WTC11 (cell line): ENCODE measurements at regions not wholly inside any gene's neighbourhood (a gene's known extent, or its start where the extent isn't known, plus 50 kb on each side); places are given as distances from the start of the nearest gene placed in this dataset.

Source experiments
- ATAC-seq: fragments of 200-7000 bp; cut with Tn5 transposase; 2 replicates; pipeline ENCODE4 v1.10.0; 2021; ENCODE audit warnings: mild to moderate bottlenecking, moderate library complexity
- CTCF ChIA-PET: fragments of 300-600 bp; sonication (Branson Sonifier 250); formaldehyde crosslinking; loops from one replicate; lab custom pipeline; 2021; ENCODE audit warnings: antibody characterized with exemption; lab: Charles Lee
- POLR2A ChIA-PET: fragments of 350-600 bp; sonication (Branson Sonifier 250); formaldehyde crosslinking; loops from one replicate; lab custom pipeline; 2021; ENCODE audit warnings: antibody characterized with exemption; lab: Charles Lee
- DNase-seq: peaks from one replicate; pipeline ENCODE4 v3.0.0; 2021; ENCODE audit warnings: low spot score
- H3K27ac Mint-ChIP-seq: 2 replicates; pipeline ENCODE4 v1.8.0; 2021; ENCODE audit warnings: mixed read lengths
- H3K27me3 Mint-ChIP-seq: 2 replicates; pipeline ENCODE4 v1.8.0; 2021; ENCODE audit warnings: low read depth, mild to moderate bottlenecking, moderate library complexity, mixed read lengths
- H3K36me3 Mint-ChIP-seq: 2 replicates; pipeline ENCODE4 v1.8.0; 2021; ENCODE audit warnings: mixed read lengths
- H3K4me1 Mint-ChIP-seq: 2 replicates; pipeline ENCODE4 v1.8.0; 2022; ENCODE audit warnings: mixed read lengths
- H3K4me3 Mint-ChIP-seq: 2 replicates; pipeline ENCODE4 v1.8.0; 2021; ENCODE audit warnings: mild to moderate bottlenecking, moderate library complexity, mixed read lengths
- H3K9me3 Mint-ChIP-seq: 2 replicates; pipeline ENCODE4 v1.8.0; 2021; ENCODE audit warnings: mixed read lengths
- HMGA2 ChIP-seq: fragments of 250-450 bp; sonication (Bioruptor Pico); IDR thresholded peaks from 2 replicates; pipeline ENCODE4 v1.4.0; 2021; ENCODE audit warnings: mild to moderate bottlenecking, moderate library complexity
- MYBL2 ChIP-seq: sonication (generic); formaldehyde crosslinking; IDR thresholded peaks from 2 replicates; pipeline ENCODE4 v1.8.1; 2023; ENCODE audit warnings: mild to moderate bottlenecking, moderate library complexity, missing genetic modification reagents
- NR1H2 ChIP-seq: sonication (generic); formaldehyde crosslinking; IDR thresholded peaks from 2 replicates; pipeline ENCODE4 v1.9.0; 2021; ENCODE audit warnings: mild to moderate bottlenecking, moderate library complexity, missing genetic modification reagents
- SOX15 ChIP-seq: fragments of 250-450 bp; sonication (Bioruptor Pico); IDR thresholded peaks from 2 replicates; pipeline ENCODE4 v1.9.0; 2021; ENCODE audit warnings: mild to moderate bottlenecking
- ZNF263 ChIP-seq: sonication (generic); formaldehyde crosslinking; IDR thresholded peaks from 2 replicates; pipeline ENCODE4 v1.8.1; 2022; ENCODE audit warnings: low read depth, mild to moderate bottlenecking, moderate library complexity, missing genetic modification reagents
- ZNF416 ChIP-seq: fragments of 250-450 bp; sonication (Bioruptor Pico); IDR thresholded peaks from 2 replicates; pipeline ENCODE4 v1.9.0; 2021; ENCODE audit warnings: mild to moderate bottlenecking, inconsistent platforms
- TF ChIP-seq, protein P1 (sequence below): sonication (generic); formaldehyde crosslinking; IDR thresholded peaks from 2 replicates; pipeline ENCODE4 v1.8.0; 2023; ENCODE audit warnings: missing genetic modification reagents
- TF ChIP-seq, protein P2 (sequence below): fragments of 250-450 bp; sonication (Bioruptor Pico); IDR thresholded peaks from 2 replicates; pipeline ENCODE4 v1.8.0; 2021; ENCODE audit warnings: mild to moderate bottlenecking
- TF ChIP-seq, protein P3 (sequence below): fragments of 250-450 bp; sonication (Bioruptor Pico); IDR thresholded peaks from 2 replicates; pipeline ENCODE4 v1.9.0; 2021; ENCODE audit warnings: mild to moderate bottlenecking, borderline replicate concordance
- TF ChIP-seq, protein P4 (sequence below): sonication (generic); formaldehyde crosslinking; IDR thresholded peaks from 2 replicates; pipeline ENCODE4 v1.8.0; 2023; ENCODE audit warnings: missing genetic modification reagents, mild to moderate bottlenecking, borderline replicate concordance
- TF ChIP-seq, protein P5 (sequence below): sonication (generic); formaldehyde crosslinking; IDR thresholded peaks from 2 replicates; pipeline ENCODE4 v1.8.1; 2022; ENCODE audit warnings: missing genetic modification reagents, borderline replicate concordance

DNA sequence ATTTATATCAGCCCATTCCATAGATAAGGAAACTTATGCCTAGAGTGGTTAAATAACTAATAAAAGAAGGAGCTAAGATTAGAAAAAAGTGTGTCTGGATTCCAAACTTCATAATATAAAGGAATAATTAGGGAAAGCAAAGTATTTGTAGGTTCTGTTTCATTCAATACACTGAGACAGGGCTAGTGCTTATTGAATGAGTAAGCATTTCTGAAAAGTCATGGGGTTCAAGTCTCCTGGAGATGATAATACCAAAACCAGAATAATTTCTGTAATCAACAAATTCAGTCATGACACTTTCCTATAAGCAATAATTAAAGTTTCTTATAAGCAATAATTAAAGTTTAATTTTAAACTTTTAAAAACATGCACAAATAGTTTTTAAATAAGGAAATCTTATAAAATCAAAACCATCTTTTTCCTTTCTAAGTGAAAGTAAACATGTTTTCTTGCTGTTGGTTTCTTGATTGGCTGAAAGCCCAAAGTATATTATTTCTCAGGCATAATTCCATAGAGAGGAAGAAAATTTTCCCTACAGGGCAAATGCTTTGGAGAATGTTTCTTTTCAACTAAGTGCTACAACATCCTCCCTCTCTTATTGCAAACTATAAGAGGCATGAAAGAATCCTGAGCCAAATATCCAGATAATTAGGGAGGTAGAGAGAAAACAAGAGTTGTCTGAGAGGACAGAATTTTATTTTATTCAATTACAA is 510.2 kb downstream of the PRELID2 start:
- Mint-ChIP-seq H3K4me3 (no peak overlapping the region), H3K9me3 (peaks cover 19% of the 10 kb centered on the region), H3K27ac (no peak overlapping the region), H3K36me3 (no peaks in the 10 kb centered on the region), H3K4me1 (no peaks in the 10 kb centered on the region), H3K27me3 (no peaks in the 10 kb centered on the region)
- no peak for ATAC-seq
- CTCF ChIA-PET, result interaction anchor here (0.6 kb wide), 1 partner anchor 394 kb away, joined by 3 read pairs; no protein-coding TSS in a partner anchor
- no peak for TF ChIP-seq ZNF416 (CRISPR knock-in tag)
- no peak for DNase-seq
- POLR2A ChIA-PET, result no interaction called here

DNA sequence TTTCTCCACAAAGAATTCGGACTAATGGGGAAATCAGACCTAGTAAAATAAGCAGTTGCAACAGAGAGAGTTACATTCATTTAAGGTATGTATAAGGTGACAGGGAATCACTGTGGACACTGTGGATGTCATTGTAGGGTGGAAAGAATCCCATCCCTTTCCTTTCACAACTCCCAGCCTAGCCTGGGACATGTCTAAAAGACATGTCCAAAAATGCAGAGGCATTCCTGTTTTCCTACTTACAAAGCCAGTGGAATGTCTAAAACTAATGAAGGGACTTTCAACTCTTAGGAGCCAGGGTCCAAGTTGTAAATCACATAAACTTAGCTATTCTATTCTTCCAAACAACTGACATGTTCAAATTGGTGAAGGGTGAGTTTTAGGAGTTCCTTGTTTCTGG is 511.0 kb downstream of the PRELID2 start:
- ATAC-seq, result no peak
- TF ChIP-seq HMGA2 (no peak), SOX15 (CRISPR knock-in tag) (0 out of 2 replicates have a peak, but pooled peaks have one; percentile 63)
- TF ChIP-seq, all 79 proteins: peak for 1
- no peak for DNase-seq
- POLR2A ChIA-PET, result no interaction called here
- CTCF ChIA-PET, result interaction anchor here (0.6 kb wide), 1 partner anchor 393 kb away, joined by 3 read pairs; no protein-coding TSS in a partner anchor
- no peaks in the 10 kb centered on the region for H3K36me3 Mint-ChIP-seq
- H3K27me3 Mint-ChIP-seq, result no peaks in the 10 kb centered on the region
- no peaks in the 10 kb centered on the region for H3K4me1 Mint-ChIP-seq
- peaks cover 19% of the 10 kb centered on the region for H3K9me3 Mint-ChIP-seq
- H3K27ac Mint-ChIP-seq, result no peak overlapping the region
- no peak overlapping the region for H3K4me3 Mint-ChIP-seq

DNA sequence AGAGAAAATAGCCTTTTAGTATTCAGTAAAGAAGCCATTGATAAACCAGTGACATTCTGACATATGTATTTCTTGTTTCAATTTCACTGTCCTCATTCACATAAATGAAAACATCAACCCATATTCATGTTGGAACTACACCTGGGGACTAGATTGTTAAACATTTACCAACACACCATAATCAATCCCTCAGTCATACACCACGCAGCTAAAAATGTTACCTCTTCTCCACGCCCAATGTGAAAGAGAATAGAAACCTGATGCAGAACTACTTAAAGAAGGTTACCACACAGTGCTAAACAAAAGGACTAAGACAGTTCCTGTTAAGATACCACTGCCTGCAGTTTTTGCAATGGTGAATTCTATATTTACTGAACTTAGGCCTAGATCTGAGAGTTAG is 518.9 kb downstream of the PRELID2 start:
- Mint-ChIP-seq H3K9me3 (peaks cover 7% of the 10 kb centered on the region; the same call in 1 of the 2 replicates), H3K4me1 (no peaks in the 10 kb centered on the region), H3K27me3 (no peaks in the 10 kb centered on the region; the same call in 1 of the 2 replicates), H3K4me3 (no peak overlapping the region), H3K36me3 (no peaks in the 10 kb centered on the region), H3K27ac (no peak overlapping the region)
- TF ChIP-seq, protein P1, sequence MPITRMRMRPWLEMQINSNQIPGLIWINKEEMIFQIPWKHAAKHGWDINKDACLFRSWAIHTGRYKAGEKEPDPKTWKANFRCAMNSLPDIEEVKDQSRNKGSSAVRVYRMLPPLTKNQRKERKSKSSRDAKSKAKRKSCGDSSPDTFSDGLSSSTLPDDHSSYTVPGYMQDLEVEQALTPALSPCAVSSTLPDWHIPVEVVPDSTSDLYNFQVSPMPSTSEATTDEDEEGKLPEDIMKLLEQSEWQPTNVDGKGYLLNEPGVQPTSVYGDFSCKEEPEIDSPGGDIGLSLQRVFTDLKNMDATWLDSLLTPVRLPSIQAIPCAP (CRISPR knock-in tag), result no peak
- TF ChIP-seq, protein P2, sequence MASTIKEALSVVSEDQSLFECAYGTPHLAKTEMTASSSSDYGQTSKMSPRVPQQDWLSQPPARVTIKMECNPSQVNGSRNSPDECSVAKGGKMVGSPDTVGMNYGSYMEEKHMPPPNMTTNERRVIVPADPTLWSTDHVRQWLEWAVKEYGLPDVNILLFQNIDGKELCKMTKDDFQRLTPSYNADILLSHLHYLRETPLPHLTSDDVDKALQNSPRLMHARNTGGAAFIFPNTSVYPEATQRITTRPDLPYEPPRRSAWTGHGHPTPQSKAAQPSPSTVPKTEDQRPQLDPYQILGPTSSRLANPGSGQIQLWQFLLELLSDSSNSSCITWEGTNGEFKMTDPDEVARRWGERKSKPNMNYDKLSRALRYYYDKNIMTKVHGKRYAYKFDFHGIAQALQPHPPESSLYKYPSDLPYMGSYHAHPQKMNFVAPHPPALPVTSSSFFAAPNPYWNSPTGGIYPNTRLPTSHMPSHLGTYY (CRISPR knock-in tag), result no peak
- TF ChIP-seq ZNF263 (CRISPR knock-in tag), result no peak
- TF ChIP-seq, protein P3, sequence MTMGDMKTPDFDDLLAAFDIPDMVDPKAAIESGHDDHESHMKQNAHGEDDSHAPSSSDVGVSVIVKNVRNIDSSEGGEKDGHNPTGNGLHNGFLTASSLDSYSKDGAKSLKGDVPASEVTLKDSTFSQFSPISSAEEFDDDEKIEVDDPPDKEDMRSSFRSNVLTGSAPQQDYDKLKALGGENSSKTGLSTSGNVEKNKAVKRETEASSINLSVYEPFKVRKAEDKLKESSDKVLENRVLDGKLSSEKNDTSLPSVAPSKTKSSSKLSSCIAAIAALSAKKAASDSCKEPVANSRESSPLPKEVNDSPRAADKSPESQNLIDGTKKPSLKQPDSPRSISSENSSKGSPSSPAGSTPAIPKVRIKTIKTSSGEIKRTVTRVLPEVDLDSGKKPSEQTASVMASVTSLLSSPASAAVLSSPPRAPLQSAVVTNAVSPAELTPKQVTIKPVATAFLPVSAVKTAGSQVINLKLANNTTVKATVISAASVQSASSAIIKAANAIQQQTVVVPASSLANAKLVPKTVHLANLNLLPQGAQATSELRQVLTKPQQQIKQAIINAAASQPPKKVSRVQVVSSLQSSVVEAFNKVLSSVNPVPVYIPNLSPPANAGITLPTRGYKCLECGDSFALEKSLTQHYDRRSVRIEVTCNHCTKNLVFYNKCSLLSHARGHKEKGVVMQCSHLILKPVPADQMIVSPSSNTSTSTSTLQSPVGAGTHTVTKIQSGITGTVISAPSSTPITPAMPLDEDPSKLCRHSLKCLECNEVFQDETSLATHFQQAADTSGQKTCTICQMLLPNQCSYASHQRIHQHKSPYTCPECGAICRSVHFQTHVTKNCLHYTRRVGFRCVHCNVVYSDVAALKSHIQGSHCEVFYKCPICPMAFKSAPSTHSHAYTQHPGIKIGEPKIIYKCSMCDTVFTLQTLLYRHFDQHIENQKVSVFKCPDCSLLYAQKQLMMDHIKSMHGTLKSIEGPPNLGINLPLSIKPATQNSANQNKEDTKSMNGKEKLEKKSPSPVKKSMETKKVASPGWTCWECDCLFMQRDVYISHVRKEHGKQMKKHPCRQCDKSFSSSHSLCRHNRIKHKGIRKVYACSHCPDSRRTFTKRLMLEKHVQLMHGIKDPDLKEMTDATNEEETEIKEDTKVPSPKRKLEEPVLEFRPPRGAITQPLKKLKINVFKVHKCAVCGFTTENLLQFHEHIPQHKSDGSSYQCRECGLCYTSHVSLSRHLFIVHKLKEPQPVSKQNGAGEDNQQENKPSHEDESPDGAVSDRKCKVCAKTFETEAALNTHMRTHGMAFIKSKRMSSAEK (CRISPR knock-in tag), result no peak
- TF ChIP-seq, protein P4, sequence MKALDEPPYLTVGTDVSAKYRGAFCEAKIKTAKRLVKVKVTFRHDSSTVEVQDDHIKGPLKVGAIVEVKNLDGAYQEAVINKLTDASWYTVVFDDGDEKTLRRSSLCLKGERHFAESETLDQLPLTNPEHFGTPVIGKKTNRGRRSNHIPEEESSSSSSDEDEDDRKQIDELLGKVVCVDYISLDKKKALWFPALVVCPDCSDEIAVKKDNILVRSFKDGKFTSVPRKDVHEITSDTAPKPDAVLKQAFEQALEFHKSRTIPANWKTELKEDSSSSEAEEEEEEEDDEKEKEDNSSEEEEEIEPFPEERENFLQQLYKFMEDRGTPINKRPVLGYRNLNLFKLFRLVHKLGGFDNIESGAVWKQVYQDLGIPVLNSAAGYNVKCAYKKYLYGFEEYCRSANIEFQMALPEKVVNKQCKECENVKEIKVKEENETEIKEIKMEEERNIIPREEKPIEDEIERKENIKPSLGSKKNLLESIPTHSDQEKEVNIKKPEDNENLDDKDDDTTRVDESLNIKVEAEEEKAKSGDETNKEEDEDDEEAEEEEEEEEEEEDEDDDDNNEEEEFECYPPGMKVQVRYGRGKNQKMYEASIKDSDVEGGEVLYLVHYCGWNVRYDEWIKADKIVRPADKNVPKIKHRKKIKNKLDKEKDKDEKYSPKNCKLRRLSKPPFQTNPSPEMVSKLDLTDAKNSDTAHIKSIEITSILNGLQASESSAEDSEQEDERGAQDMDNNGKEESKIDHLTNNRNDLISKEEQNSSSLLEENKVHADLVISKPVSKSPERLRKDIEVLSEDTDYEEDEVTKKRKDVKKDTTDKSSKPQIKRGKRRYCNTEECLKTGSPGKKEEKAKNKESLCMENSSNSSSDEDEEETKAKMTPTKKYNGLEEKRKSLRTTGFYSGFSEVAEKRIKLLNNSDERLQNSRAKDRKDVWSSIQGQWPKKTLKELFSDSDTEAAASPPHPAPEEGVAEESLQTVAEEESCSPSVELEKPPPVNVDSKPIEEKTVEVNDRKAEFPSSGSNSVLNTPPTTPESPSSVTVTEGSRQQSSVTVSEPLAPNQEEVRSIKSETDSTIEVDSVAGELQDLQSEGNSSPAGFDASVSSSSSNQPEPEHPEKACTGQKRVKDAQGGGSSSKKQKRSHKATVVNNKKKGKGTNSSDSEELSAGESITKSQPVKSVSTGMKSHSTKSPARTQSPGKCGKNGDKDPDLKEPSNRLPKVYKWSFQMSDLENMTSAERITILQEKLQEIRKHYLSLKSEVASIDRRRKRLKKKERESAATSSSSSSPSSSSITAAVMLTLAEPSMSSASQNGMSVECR (CRISPR knock-in tag), result no peak
- no peak for TF ChIP-seq MYBL2 (CRISPR knock-in tag)
- no peak for TF ChIP-seq NR1H2 (CRISPR knock-in tag)
- TF ChIP-seq, protein P5, sequence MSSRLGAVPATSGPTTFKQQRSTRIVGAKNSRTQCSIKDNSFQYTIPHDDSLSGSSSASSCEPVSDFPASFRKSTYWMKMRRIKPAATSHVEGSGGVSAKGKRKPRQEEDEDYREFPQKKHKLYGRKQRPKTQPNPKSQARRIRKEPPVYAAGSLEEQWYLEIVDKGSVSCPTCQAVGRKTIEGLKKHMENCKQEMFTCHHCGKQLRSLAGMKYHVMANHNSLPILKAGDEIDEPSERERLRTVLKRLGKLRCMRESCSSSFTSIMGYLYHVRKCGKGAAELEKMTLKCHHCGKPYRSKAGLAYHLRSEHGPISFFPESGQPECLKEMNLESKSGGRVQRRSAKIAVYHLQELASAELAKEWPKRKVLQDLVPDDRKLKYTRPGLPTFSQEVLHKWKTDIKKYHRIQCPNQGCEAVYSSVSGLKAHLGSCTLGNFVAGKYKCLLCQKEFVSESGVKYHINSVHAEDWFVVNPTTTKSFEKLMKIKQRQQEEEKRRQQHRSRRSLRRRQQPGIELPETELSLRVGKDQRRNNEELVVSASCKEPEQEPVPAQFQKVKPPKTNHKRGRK (CRISPR knock-in tag), result no peak
- ChIA-PET POLR2A (no interaction called here), CTCF (no interaction called here)
- no peak for ATAC-seq
- no peak for DNase-seq
